H1 (cell line): ENCODE measurements at regions not wholly inside any gene's neighbourhood (a gene's known extent, or its start where the extent isn't known, plus 50 kb on each side); places are given as distances from the start of the nearest gene placed in this dataset.

Source experiments
- CTCF ChIA-PET: fragments of 300-600 bp; sonication (Branson Sonifier 250); formaldehyde crosslinking; loops from one replicate; lab custom pipeline; 2021; ENCODE audit not compliant: partially characterized antibody; lab: Charles Lee
- POLR2A ChIA-PET: fragments of 300-600 bp; sonication (Branson Sonifier 250); formaldehyde crosslinking; loops from one replicate; lab custom pipeline; 2021; ENCODE audit warnings: inconsistent platforms; ENCODE audit not compliant: partially characterized antibody; lab: Charles Lee
- DNase-seq, 2 experiments: peaks; one replicate each; pipeline versions ENCODE4 v3.0.0 to v3.0.0-alpha.2; 2010 to 2022; ENCODE audit warnings: low spot score in 2 of 2, low read depth in 1 of 2, mixed read lengths in 1 of 2
- FAIRE-seq: peaks from 2 replicates; lab custom pipeline; 2011; peaks lifted over from hg19 to GRCh38; lab: Jason Lieb, UNC
- H2AFZ ChIP-seq: 2 replicates; pipeline ENCODE4 v1.8.1; 2012; ENCODE audit warnings: low read length, inconsistent platforms
- H2AK5ac ChIP-seq: 2 replicates; pipeline ENCODE4 v1.6.1; 2013; ENCODE audit warnings: low read depth, low read length
- H2BK120ac ChIP-seq: replicated peaks from 2 replicates; pipeline ENCODE3; 2013; ENCODE audit warnings: low read depth, low read length, inconsistent platforms
- H2BK12ac ChIP-seq: 2 replicates; pipeline ENCODE4 v1.6.1; 2013; ENCODE audit warnings: low read depth, low read length
- H2BK15ac ChIP-seq: 2 replicates; pipeline ENCODE4 v1.6.1; 2013; ENCODE audit warnings: low read length
- H2BK20ac ChIP-seq: 2 replicates; pipeline ENCODE4 v1.6.1; 2013; ENCODE audit warnings: low read length
- H2BK5ac ChIP-seq: 2 replicates; pipeline ENCODE4 v1.6.1; 2013; ENCODE audit warnings: low read depth, low read length
- H3K14ac ChIP-seq: 2 replicates; pipeline ENCODE4 v1.6.1; 2013; ENCODE audit warnings: inconsistent platforms; ENCODE audit not compliant: insufficient read length
- H3K18ac ChIP-seq: 2 replicates; pipeline ENCODE4 v1.6.1; 2013; ENCODE audit warnings: low read length; ENCODE audit errors: extremely low read depth
- H3K23ac ChIP-seq: 2 replicates; pipeline ENCODE4 v1.6.1; 2013; ENCODE audit warnings: inconsistent platforms; ENCODE audit not compliant: insufficient read length
- H3K23me2 ChIP-seq: 2 replicates; pipeline ENCODE4 v1.6.1; 2013; ENCODE audit warnings: low read depth, low read length
- H3K27ac ChIP-seq: 2 replicates; pipeline ENCODE4 v1.6.1; 2011; ENCODE audit warnings: low read depth, low read length, inconsistent platforms
- H3K27me3 ChIP-seq, 4 experiments: replicated peaks in 1 of 4; 1 replicate in 1 of 4; 2 replicates in 3 of 4; pipeline versions ENCODE4 v1.6.1 to v1.8.1; 2011 to 2013; ENCODE audit warnings: low read length in 3 of 4, mild to moderate bottlenecking in 3 of 4, inconsistent platforms in 2 of 4, mixed read lengths in 2 of 4, moderate library complexity in 1 of 4; ENCODE audit not compliant: control insufficient read depth in 3 of 4, insufficient read depth in 3 of 4; ENCODE audit errors: extremely low read depth in 1 of 4
- H3K36me3 ChIP-seq, 4 experiments: 2 replicates each; pipeline versions ENCODE4 v1.6.1 to v1.8.1; 2011 to 2013; ENCODE audit warnings: mild to moderate bottlenecking in 4 of 4, low read length in 3 of 4, moderate library complexity in 2 of 4, control low read depth in 1 of 4, inconsistent platforms in 1 of 4; ENCODE audit not compliant: insufficient read depth in 4 of 4, control insufficient read depth in 2 of 4
- H3K4ac ChIP-seq: replicated peaks from 2 replicates; pipeline ENCODE3; 2013; ENCODE audit warnings: low read length, low read depth, mixed read lengths, inconsistent platforms; ENCODE audit not compliant: insufficient read length
- H3K4me1 ChIP-seq, 4 experiments: replicated peaks in 1 of 4; 1 replicate in 1 of 4; 2 replicates in 3 of 4; pipeline versions ENCODE4 v1.6.1 to v1.8.1; 2011 to 2013; ENCODE audit warnings: low read length in 3 of 4, inconsistent platforms in 2 of 4, mixed read lengths in 1 of 4; ENCODE audit not compliant: insufficient read depth in 4 of 4, control insufficient read depth in 3 of 4
- H3K4me2 ChIP-seq, 2 experiments: 2 replicates each; pipeline versions ENCODE4 v1.6.1 to v1.8.1; 2011 to 2013; ENCODE audit warnings: low read depth in 2 of 2, low read length in 2 of 2, control low read depth in 1 of 2, inconsistent platforms in 1 of 2, mild to moderate bottlenecking in 1 of 2; ENCODE audit not compliant: insufficient read depth in 1 of 2
- H3K4me3 ChIP-seq, 4 experiments: fragments of 200-600, 300-600 bp in 1 of 4; sonication (generic), shearing (Covaris generic), sonication (Bioruptor Twin) in 1 of 4; 2 replicates each; pipeline versions ENCODE4 v1.5.1 to v1.8.1; 2011 to 2016; ENCODE audit warnings: low read length in 4 of 4, low read depth in 3 of 4, control low read depth in 2 of 4, inconsistent platforms in 2 of 4, mild to moderate bottlenecking in 2 of 4, mixed read lengths in 1 of 4, moderate library complexity in 1 of 4; ENCODE audit not compliant: insufficient read depth in 2 of 4; ENCODE audit errors: extremely low read depth in 1 of 4
- H3K56ac ChIP-seq: replicated peaks from 2 replicates; pipeline ENCODE3; 2013; ENCODE audit warnings: low read depth, mild to moderate bottlenecking, mixed read lengths, low read length, inconsistent platforms; ENCODE audit not compliant: insufficient read length
- H3K79me1 ChIP-seq: 2 replicates; pipeline ENCODE4 v1.6.1; 2013; ENCODE audit warnings: low read depth, low read length, control low read depth
- H3K79me2 ChIP-seq, 2 experiments: 2 replicates each; pipeline versions ENCODE4 v1.6.1 to v1.8.1; 2012 to 2013; ENCODE audit warnings: low read length in 2 of 2, mild to moderate bottlenecking in 2 of 2, inconsistent platforms in 1 of 2; ENCODE audit not compliant: insufficient read depth in 2 of 2, control insufficient read depth in 1 of 2
- H3K9ac ChIP-seq, 4 experiments: replicated peaks in 1 of 4; 1 replicate in 1 of 4; 2 replicates in 3 of 4; pipeline versions ENCODE4 v1.6.1 to v1.8.1; 2011 to 2013; ENCODE audit warnings: low read depth in 3 of 4, low read length in 3 of 4, control low read depth in 2 of 4, mild to moderate bottlenecking in 2 of 4, moderate library complexity in 2 of 4, inconsistent platforms in 1 of 4; ENCODE audit errors: extremely low read depth in 1 of 4
- H3K9me3 ChIP-seq, 2 experiments: 2 replicates each; pipeline versions ENCODE4 v1.6.1 to v1.8.1; 2012 to 2013; ENCODE audit warnings: mild to moderate bottlenecking in 2 of 2, moderate library complexity in 2 of 2, control low read depth in 1 of 2, inconsistent platforms in 1 of 2, low read depth in 1 of 2, low read length in 1 of 2, mixed read lengths in 1 of 2; ENCODE audit not compliant: insufficient read depth in 2 of 2
- H4K20me1 ChIP-seq, 2 experiments: replicated peaks in 1 of 2; 2 replicates each; pipeline versions ENCODE3 to v1.8.1; 2011 to 2013; ENCODE audit warnings: inconsistent platforms in 2 of 2, low read length in 2 of 2, mild to moderate bottlenecking in 1 of 2; ENCODE audit not compliant: insufficient read depth in 2 of 2, control insufficient read depth in 1 of 2
- H4K5ac ChIP-seq: 2 replicates; pipeline ENCODE4 v1.6.1; 2013; ENCODE audit warnings: low read length, low read depth, mixed read lengths, inconsistent platforms; ENCODE audit not compliant: insufficient read length
- H4K8ac ChIP-seq: 2 replicates; pipeline ENCODE4 v1.8.0; 2013; ENCODE audit warnings: mild to moderate bottlenecking, moderate library complexity, low read length, inconsistent platforms; ENCODE audit not compliant: insufficient read depth; ENCODE audit errors: extremely low read depth
- H4K91ac ChIP-seq: replicated peaks from 2 replicates; pipeline ENCODE3; 2013; ENCODE audit warnings: low read length, mixed read lengths, inconsistent platforms; ENCODE audit not compliant: insufficient read length
- EZH2 ChIP-seq: fragments of 200-600 bp; sonication (generic); IDR thresholded peaks from 2 replicates; pipeline ENCODE4 v1.7.1; 2012; ENCODE audit warnings: low read depth, mild to moderate bottlenecking, moderate library complexity, low read length, inconsistent platforms; ENCODE audit not compliant: severe bottlenecking
- GABPA ChIP-seq: IDR thresholded peaks from 2 replicates; pipeline ENCODE4 v1.6.1; 2011; ENCODE audit warnings: mild to moderate bottlenecking, low read length, moderate library complexity, borderline replicate concordance; ENCODE audit not compliant: insufficient read depth
- NANOG ChIP-seq: IDR thresholded peaks from 2 replicates; pipeline ENCODE4 v1.6.1; 2011; ENCODE audit warnings: low read length, low read depth, mild to moderate bottlenecking, inconsistent platforms; ENCODE audit not compliant: insufficient read depth, poor library complexity, severe bottlenecking
- ZNF274 ChIP-seq: IDR thresholded peaks from 2 replicates; pipeline ENCODE4 v1.7.0; 2012; ENCODE audit warnings: low read length, borderline replicate concordance; ENCODE audit errors: extremely low read depth
- TF ChIP-seq, protein P1 (sequence below): IDR thresholded peaks from 2 replicates; pipeline ENCODE4 v1.6.1; 2012; ENCODE audit warnings: inconsistent platforms

DNA sequence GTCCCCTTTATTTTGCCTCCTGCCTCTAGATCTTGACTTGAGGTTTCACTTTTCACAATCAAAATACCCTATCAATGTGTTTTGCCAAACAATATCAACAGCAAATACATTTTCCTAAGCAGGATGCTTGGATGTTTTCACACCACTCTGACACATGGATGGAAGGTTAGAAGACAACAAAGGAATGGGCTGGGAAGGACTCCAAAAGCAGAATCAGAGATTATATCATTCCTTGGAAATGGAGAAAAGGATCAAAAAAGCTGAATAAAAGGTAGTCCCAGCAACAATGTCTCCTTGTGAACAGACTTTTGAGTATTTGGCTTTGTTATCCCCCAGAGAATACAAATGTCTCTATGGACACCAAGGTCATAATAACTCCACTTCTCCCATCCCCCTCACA, 170.8 kb downstream of the ETAA1 start:
- H3K79me1 ChIP-seq, result no peaks in the 10 kb centered on the region
- H4K91ac ChIP-seq, result no peak overlapping the region
- H2BK15ac ChIP-seq, result no peak overlapping the region
- H3K9me3 ChIP-seq, result no peaks in the 10 kb centered on the region
- H4K8ac ChIP-seq, result no peak overlapping the region
- no peak for DNase-seq
- no peak overlapping the region for H3K27ac ChIP-seq
- no peaks in the 10 kb centered on the region for H3K36me3 ChIP-seq
- H2AFZ ChIP-seq, result no peak overlapping the region
- H4K20me1 ChIP-seq, result no peaks in the 10 kb centered on the region
- no peak overlapping the region for H3K9ac ChIP-seq
- no peak overlapping the region for H3K4me3 ChIP-seq
- H2BK120ac ChIP-seq, result no peak overlapping the region
- no peak overlapping the region for H3K14ac ChIP-seq
- no peak overlapping the region for H2BK12ac ChIP-seq
- no peaks in the 10 kb centered on the region for H3K79me2 ChIP-seq
- H3K4ac ChIP-seq, result no peak overlapping the region
- H2AK5ac ChIP-seq, result no peak overlapping the region
- CTCF ChIA-PET, result no interaction called here
- H3K18ac ChIP-seq, result no peak overlapping the region
- H3K23me2 ChIP-seq, result no peaks in the 10 kb centered on the region; the same call in 1 of the 2 replicates
- no peak overlapping the region for H2BK5ac ChIP-seq
- no peak overlapping the region for H3K56ac ChIP-seq
- TF ChIP-seq EZH2, result no peak
- TF ChIP-seq GABPA, result no peak
- no peak for TF ChIP-seq NANOG
- TF ChIP-seq ZNF274, result no peak
- TF ChIP-seq, protein P1, sequence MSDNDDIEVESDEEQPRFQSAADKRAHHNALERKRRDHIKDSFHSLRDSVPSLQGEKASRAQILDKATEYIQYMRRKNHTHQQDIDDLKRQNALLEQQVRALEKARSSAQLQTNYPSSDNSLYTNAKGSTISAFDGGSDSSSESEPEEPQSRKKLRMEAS, result no peak
- H2BK20ac ChIP-seq, result no peak overlapping the region
- no peak overlapping the region for H3K23ac ChIP-seq
- H3K4me1 ChIP-seq, result no peaks in the 10 kb centered on the region
- no peak for FAIRE-seq
- H4K5ac ChIP-seq, result no peak overlapping the region
- H3K27me3 ChIP-seq, result no peaks in the 10 kb centered on the region
- no peak overlapping the region for H3K4me2 ChIP-seq
- POLR2A ChIA-PET, result no interaction called here
